HG03565 (cell line): ENCODE measurements at regions not wholly inside any gene's neighbourhood (a gene's known extent, or its start where the extent isn't known, plus 50 kb on each side); places are given as distances from the start of the nearest gene placed in this dataset.

Source experiments
- ATAC-seq: cut with Tn5 transposase; IDR thresholded peaks from one replicate; pipeline ENCODE4 v1.9.1; 2021; ENCODE audit warnings: mild to moderate bottlenecking, moderate library complexity; ENCODE audit not compliant: unreplicated experiment

DNA sequence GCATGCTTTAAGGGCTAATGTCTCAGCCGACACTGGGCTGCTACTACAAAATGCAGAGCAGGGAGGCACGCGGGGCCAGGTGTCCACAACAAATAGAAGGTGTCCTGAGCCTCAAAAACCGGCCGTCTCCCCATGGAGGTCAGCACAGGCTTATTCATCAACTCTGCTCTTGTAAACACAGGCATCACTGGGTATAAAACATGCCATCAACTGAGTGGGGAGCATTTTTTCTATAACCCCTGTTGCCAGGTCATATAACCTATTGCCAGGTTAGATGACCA lies 271.6 kb downstream of the AUH start:
- ATAC-seq = no peak

DNA sequence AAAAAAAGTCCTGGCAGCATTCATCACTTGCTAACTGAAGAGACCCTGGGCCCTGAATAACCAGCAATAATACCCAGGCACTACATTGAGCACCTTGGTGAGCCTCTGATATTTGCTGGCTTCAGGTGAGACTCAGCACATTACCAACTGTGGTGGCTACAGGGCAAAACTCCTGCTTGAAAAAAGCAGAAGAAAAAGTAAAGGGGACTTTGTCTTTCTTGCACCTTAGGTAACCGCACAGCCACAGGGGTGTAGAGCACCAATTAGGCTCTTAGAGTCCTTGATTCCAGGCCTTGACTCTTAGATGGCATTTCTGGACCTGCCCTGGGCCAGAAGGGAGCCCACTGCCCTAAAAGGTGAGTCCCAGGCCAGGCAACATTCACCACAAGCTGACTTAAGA lies 269.5 kb downstream of the AUH start:
- no peak for ATAC-seq

DNA sequence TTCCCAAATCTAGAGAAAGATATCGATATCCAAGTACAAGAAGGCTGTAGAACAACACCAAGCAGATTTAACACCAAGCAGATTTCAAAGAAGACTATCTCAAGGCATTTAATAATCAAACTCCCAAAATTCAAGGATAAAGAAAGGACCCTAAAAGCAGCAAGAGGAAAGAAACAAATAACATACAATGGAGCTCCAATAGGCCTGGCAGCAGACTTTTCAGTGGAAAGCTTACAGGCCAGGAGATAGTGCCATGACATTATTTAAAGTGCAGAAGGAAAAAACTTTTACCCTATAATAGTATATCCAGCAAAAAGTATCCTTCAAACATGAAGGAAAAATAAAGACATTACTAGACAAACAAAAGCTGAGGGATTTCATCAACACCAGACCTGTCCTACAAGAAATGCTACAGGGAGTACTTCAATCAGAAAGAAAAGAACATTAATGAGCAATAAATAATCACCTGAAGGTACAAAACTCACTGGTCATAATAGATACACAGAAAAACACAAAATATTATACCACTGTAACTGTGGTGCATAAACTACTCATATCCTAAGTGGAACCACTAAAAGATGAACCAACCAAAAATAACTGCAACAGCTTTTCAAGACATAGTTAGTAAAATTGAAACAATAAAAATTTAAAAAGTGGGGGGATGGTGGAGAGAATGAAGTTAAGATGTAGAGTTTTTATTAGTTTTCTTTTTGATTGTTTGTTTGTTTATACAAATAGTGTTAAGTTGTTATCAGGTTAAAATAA lies 267.2 kb downstream of the AUH start:
- no peak for ATAC-seq

DNA sequence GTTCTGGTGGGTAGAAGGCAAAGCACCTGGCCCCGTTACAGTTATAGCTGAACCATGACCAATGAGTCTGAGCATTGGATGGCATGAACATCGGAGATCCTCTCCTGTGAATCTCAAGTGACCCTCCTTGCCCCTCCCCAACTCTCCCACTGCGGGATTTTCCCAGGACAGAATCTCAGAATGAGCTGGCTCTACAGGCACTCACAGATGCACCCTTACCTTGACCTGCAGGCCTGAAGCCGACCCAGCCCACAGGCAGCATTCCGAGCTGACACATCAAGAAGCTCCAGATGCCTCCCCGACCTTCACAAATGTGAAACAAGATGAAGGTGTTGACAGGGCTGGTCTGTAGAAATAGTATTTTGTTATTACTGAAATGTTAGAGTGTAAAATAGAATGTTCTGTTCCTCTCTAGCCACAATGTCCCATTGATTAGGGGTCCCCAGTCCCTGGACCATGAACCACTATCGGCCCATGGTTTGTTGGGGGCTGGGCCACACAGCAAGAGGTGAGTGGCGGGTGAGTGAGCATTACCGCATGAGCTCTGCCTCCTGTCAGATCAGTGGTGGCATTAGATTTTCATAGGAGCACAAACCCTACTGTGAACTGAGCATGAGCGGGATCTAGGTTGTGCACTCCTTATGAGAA lies 263.4 kb downstream of the AUH start:
- ATAC-seq = no peak

DNA sequence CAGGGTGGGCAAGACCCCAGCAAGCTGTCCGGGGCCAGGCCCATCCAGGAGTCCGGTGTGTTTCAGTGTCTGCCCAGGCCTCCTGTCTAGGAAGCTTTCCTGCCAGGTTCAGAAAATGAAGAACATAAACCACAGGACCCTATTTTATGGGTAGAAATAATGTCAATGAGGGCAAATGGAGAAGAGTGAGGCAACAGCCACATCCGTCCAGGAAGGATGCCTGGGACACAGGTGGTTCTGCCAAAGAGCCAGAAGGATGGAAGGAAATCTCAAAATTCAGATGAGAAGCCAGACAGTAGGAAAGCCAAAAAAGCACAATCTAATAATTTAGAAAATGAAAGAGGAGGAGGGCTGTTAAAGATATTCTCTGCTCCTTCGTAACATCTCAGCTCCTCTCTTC lies 262.3 kb downstream of the AUH start:
- no peak for ATAC-seq

DNA sequence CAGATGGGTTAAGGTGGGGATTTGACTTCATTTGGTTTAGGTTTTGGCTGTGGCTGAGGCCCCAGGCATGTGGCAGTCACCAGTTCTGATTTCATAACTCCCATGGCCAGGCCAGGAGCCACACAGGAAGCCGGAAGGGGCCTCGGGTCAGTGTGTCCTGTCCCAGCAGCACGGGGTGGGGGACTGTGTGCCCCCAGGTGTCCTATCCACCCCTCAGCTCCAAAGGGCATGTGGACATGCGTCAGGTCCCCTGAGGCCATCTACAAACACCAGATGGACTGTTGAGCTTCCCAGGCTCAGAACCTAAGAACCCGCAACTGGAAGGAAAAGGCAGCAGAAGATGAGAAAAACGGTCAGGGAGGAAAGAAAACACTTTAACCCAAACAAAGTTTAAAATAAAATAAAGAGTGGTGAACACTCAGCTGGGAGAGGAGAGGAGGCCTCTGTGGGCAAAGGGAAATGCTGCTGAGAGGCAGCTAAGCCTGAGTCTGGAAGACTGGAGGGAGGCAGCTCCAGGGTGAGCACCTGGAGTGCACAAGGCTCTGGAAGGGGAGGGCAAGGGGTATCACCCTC lies 260.8 kb downstream of the AUH start:
- no peak for ATAC-seq

DNA sequence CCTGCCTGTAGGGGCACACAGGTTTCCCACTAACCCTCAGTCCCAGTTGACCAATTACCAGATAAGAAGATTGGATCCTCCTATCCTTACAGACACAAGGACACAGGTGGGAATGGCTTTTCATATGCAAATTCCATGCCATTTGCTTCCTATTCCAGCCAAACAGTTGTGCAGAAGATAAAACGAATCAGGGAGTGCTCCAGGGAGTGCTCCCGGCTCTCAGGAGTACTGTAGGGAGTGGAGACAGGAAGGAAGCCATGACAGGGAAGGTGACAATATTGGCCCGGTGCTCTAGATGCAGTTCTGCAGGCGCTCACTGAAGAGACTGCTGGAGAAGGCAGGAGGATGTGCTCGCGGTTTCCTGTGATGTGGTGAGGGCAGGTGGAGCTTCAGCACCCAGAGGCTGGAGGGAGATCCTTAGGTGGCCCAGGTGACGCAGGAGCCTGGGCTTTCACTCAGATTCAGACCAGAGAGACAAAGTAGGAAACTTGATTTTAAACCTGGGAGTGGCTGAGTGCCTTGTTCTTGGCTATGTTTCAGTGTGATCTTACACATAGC lies 260.0 kb downstream of the AUH start:
- ATAC-seq = no peak

DNA sequence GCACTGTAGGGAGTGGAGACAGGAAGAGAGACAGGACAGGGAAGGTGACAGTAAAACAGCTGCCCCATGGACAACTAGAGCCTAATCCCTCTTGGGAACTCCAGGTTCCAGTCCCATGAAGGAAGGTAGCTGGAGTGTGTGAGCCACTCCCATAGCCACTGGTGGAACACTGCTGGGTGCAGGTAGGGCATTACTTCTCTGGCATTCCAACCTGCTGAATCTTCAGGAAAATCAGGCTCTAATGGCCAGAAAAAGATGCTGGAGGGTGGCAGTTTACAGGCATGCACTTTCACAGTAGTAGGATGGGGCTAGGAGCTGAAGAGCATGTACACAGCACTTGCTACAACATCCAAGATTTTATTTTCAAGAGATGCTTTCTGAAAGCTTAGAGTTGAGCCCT lies 259.4 kb downstream of the AUH start:
- ATAC-seq = no peak

DNA sequence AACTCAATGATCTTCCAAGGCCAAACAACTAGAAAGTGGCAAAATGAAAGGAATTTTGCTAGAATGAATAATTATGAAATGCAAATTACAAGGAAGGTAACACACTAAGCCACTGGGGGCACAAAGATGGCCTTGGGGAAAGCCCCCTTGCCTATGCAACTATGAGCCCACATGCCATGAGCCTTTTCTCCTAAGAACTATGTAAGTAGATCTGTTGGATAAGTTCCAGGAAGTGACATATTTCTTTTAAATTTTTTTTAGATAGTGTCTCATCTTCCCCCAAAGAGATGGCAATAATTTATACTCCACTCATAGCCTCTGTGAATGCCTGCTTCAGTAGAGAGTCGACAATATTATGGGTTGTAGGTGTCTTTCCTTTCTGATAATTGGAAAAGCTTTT lies 257.8 kb downstream of the AUH start:
- no peak for ATAC-seq

DNA sequence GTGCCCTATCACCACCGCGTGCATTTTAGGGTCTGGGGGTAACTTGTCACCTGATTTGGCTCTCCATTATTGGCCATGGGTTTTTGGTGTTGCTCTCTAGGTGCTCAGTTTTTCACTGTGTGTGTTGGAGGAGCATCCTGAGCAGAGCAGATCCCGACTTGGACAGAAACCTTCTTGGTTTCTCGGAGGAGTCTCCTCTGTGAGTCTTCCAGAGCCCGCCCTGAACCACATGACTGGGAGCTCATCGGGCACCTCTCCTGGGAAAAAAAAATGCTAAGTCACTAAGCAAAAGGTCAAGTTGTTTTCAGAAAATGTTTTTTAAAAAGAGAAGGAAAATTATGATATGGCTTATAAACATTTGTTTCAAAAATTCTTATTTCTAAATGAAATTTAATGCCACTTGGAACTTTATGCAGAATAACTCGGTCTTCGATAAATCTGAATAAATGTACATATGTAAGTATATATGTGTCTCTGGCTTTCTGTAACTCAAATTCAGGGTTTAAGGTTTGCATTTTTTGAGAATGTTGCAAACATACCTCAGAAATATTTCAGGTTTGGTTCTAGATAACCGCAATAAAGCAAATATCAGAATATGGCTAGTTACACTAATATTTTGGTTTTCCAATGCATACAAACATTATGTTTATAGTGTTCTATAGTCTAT lies 255.2 kb downstream of the AUH start:
- no peak for ATAC-seq

DNA sequence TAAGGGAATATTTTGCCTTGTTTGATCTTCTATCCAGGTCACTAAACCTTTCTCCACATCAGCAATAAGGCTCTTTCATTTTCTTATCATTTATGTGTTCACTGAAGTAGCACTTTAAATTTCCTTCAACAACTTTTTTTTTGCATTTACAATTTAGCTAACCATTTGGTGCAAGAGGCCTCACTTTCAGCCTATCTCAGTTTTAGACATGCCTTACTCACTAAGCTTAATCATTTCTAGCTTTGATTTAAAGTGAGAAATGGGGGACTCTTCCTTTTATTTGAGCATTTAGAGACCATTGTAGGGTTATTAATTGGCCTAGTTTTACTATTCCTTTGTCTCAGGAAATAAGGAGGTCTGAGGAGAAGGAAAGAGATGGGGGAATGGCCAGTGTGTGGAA lies 250.5 kb downstream of the AUH start:
- no peak for ATAC-seq

DNA sequence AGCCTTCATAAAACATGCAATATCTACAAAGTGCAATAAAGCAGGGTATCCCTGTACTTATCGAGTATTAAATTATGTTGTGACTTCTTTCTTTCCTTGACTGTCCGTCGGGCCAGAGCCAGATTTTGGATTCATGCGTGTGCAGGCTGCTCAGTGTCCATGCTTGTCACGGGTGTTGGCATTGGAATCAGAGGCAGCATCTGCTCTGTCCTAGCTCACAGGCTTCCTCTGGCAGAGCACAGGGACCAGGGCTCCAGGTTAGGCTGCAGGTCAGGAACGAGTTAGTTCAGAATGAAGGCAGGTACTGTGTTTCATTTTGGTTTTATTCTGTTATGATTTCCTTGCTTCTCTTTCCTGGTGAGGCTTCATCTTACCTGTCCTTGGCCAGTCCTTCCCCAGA lies 249.8 kb downstream of the AUH start:
- ATAC-seq = no peak

DNA sequence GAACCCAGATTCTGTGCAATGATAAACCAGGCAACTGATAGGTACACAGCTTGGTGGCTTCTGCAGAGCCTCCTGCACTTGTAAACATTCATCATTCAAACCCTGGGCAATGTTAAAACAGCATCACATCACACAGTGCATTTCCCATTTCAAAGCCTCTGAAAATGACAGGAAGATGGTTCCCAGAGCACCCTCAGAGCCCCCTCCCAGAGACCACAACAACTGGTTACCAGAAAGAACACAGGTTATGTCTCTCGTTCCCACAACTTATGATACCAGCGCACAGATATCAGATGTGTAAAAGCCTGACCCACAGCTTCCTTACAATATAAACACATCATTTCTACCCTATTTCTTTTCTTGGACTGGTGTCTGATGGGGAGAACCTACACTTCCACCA lies 248.7 kb downstream of the AUH start:
- ATAC-seq = no peak

DNA sequence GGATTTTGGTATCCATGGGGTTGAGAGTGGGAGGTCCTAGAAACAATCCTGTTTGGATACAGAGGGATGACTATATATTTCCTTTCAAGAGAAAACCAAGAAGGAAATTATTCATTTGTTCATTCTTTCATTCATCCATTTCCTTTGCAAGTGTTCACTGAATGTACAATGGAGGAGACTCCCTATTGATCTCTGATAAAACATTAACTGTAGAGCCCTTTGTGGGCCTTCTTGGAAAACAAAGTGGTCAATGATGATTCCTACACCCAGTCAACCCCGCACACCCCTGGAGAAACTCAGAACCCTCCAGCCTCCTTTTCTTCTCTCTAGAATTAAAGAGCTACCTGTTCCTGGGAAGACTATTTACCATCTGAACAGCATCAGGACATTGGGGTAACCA lies 247.3 kb downstream of the AUH start:
- no peak for ATAC-seq

DNA sequence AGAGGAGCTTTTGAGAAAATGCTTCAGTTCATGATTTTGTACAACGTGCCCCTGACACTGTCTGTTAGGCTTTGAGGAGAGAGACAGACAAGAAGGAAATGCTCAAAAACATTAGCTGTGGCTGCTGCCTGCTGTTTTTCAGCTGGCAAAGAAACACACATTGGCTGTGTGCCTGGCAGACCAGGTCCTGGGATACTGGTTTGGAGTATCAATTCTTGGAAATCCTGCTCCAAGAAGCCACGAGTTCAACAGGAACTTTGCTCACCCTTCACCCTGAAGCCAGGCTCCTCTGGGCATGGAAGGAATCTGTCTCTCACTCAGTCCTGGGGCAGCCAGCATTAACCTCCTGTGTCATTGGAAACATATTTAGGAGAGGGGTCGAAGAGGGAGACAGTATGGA lies 245.5 kb downstream of the AUH start:
- ATAC-seq = no peak

DNA sequence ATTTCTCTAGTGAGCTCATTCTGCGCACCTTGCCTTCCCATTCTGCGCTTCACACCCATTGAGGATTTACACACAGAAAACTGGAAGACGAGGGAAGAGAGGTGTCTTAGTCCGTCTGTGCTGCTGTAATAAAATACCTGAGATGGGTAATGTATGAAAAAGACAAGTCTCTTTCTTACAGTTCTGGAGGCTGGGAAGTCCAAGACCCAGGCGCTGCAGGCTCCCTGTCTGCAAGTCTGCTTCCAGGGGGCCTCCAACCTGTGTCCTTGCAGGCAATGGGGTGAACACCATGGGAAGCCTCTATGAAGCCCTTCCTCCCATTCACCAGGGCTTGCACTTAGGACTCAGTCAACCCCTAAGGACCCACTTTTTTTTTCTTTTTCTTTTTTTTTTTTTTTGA lies 245.0 kb downstream of the AUH start:
- ATAC-seq = no peak

DNA sequence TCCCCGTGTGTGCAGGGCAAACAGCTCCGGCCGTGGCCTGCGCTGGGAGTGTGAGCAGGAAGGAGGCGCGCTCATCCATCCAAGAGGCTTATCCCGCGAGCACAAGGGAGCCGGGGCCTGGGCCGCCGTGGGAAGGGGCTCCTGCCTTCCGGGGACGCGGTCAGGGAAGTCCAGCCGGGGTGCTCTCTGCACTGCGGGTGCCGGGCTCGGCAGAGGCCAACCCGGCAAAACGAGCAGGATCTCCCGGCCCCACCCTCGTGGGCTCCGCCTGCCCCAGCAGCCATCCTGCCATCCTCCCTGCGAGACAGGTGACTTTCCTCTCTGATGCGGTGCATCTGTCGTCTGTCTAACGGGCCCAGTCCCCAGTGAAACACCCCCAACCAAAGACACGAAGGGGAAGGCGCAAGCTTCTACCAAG lies 244.2 kb downstream of the AUH start:
- no peak for ATAC-seq

DNA sequence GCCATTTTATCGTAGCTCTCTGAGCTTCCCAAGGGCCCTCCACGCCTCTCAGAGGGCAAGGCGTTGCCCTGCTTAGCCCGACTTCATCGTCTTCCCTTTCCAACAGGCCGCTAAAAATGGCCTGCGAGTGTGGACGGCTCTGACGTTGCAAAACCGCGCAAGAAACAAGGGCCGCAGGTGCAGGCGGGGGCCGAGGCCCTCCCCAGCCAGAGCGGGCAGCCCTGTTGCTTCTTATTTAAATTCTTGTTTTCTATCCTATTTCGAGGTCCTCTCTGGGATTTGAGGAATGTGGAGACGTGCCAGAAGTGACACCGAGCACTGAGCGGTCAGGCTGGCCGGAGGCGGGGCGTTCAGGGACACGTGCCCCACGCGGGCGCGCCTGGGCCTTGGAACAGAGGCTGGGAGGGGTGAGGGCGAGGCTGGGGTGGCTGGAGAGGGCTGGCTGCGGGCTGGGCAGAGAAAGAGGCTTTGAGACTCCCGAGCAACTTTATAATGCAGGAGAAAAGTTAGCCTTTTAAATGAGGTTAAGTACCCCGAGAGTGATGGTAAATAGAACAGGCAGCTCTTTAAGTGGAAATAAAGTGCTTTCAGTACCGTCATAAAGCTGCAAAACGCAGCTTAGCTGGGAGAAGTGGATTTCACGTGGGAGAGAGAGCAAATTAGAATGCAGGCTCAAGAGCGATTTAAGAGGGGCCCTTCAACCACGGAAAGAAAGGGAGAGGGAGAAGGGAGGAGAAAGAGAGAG lies 243.6 kb downstream of the AUH start:
- ATAC-seq = no peak

DNA sequence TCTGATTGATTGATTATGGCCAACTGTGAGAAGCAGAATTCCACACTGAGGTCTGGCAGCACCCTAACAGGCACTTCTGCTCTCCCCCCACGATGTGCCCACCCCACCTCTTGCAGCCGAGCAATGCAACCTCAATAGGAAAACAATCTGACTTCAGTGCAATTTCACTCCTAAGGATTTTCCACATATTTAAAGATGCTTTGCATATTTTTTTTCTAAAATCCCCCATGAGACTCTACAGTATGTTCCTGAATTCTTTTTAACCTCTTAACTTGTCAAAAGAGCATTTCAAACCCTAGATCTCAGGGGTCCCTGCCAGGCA lies 243.1 kb downstream of the AUH start:
- no peak for ATAC-seq

DNA sequence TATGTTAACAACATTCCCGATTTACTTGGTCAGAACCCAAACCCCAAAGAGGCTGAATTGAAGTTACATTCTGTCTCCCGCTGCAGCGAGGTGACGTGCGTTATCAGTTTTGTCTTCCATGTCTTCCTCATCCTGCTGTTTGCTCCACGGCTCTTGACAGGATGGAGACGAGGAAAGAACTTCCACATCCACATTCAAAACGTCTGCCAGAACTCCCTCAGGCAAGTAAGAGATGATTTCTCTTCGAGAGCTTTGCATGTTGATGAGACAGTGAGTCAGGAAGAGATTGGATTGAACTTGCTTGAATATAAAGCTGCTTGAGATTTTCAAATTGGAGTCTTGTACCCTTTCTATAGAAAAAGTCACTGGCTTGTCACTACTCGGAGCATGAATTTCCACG lies 242.6 kb downstream of the AUH start:
- ATAC-seq = no peak

DNA sequence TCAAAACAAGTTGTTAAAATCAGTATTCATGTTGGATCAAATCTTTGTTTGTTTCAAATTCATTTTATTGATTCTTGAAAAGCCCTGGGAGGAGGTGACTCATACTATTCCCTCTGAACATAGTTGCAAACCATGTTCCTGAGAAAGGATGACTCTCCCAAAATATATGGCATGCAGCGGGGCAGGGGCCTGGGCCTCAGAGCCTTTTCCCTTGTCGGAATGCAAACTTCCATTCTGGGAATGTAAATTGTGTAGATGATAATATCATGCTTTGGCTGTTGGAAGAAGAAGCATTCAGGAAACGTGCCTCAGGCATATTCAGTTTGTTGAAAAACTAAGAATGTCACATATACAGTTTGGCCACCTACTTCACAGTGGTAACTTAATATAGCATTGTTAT lies 242.0 kb downstream of the AUH start:
- no peak for ATAC-seq
